H1 (cell line): ENCODE measurements at regions not wholly inside any gene's neighbourhood (a gene's known extent, or its start where the extent isn't known, plus 50 kb on each side); places are given as distances from the start of the nearest gene placed in this dataset.

Source experiments
- CTCF ChIP-seq, 3 experiments: IDR thresholded peaks; 1 replicate in 2 of 3; 2 replicates in 1 of 3; pipeline versions ENCODE4 v1.5.1 to v1.6.1; 2011; ENCODE audit warnings: low read length in 3 of 3, mild to moderate bottlenecking in 3 of 3, inconsistent platforms in 2 of 3, low read depth in 1 of 3, moderate library complexity in 1 of 3; ENCODE audit not compliant: insufficient read depth in 1 of 3; ENCODE audit errors: control extremely low read depth in 1 of 3
- RFX5 ChIP-seq: IDR thresholded peaks from 2 replicates; pipeline ENCODE4 v1.6.1; 2011; ENCODE audit warnings: low read depth, low read length, improper control_type of control experiment, borderline replicate concordance
- TAF1 ChIP-seq: IDR thresholded peaks from 2 replicates; pipeline ENCODE4 v1.6.1; 2011; ENCODE audit warnings: mild to moderate bottlenecking, low read depth, low read length

GRCh38 chr15:56524915-56525314, 60.0 kb upstream of the MNS1 start:
- TF ChIP-seq RFX5 (no peak), CTCF (IDR thresholded peaks at IDR 0.05; ENCODE audit: control extremely low read depth in 1 of 3, insufficient read depth in 1 of 3, low read depth in 1 of 3, low read length in 3 of 3) (no peak), TAF1 (no peak)
